ENCODE measurements at regions not wholly inside any gene's neighbourhood (a gene's known extent, or its start where the extent isn't known, plus 50 kb on each side); places are given as distances from the start of the nearest gene placed in this dataset.
A peak's percentile ranks its signal among the peaks of the same experiment; 100 is the strongest.

- intact Hi-C loops (cut with DNase I): no loop called here
- DNase-seq: peak in 2 of 7 donors; percentile 2 to 15
- Histone ChIP-seq H3K4me1 (replicated peaks in 1 of 2) (no peaks in the 10 kb centered on the region), H3K27ac (no peak overlapping the region), H3K27me3 (no peaks in the 10 kb centered on the region), H3K9me3 (replicated peaks in 1 of 3) (no peaks in the 10 kb centered on the region), H3K36me3 (replicated peaks in 1 of 2) (no peaks in the 10 kb centered on the region), H3K4me3 (no peak overlapping the region)
- no peak for TF ChIP-seq POLR2A (IDR thresholded peaks at IDR 0.05)
- TF ChIP-seq, protein P1, sequence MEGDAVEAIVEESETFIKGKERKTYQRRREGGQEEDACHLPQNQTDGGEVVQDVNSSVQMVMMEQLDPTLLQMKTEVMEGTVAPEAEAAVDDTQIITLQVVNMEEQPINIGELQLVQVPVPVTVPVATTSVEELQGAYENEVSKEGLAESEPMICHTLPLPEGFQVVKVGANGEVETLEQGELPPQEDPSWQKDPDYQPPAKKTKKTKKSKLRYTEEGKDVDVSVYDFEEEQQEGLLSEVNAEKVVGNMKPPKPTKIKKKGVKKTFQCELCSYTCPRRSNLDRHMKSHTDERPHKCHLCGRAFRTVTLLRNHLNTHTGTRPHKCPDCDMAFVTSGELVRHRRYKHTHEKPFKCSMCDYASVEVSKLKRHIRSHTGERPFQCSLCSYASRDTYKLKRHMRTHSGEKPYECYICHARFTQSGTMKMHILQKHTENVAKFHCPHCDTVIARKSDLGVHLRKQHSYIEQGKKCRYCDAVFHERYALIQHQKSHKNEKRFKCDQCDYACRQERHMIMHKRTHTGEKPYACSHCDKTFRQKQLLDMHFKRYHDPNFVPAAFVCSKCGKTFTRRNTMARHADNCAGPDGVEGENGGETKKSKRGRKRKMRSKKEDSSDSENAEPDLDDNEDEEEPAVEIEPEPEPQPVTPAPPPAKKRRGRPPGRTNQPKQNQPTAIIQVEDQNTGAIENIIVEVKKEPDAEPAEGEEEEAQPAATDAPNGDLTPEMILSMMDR (IDR thresholded peaks at IDR 0.05): no peak
- WGBS, 4 donors: 10 to 31% (median 17%) methylated on average over 6 to 14 of the region's 14 CpGs
These were observed 59.2 kb upstream of the ADGRB3 start for GRCh38 chr6:68575765-68576439.

DNA sequence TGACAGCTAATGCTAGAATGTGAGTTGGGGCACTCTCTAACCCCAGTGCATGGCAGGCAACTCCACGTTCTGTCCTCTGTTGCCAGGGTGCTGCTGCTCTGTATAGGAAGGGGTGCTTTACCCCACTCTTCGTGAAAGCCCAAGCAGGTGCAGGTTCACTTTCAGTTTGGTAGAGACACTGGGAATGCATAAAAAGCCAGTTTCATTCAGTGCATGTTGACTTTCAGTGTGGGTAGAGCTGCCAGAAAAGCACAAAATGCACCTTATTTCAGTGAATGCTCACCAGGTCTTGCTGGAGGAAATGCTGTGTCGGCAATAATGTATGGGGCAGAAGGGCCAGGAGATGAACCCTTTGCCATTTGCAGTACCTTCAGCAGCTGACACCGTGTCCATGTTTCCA lies 62.1 kb upstream of the ADGRB3 start:
- intact Hi-C loops (cut with DNase I): no loop called here
- WGBS, 4 donors: 79 to 92% (median 82%) methylated on average over 3 to 4 of the region's 4 CpGs
- H3K36me3 ChIP-seq (replicated peaks in 1 of 2): no peaks in the 10 kb centered on the region
- H3K27me3 ChIP-seq: no peaks in the 10 kb centered on the region
- H3K27ac ChIP-seq: no peak overlapping the region
- H3K4me1 ChIP-seq (replicated peaks in 1 of 2): no peaks in the 10 kb centered on the region
- no peak overlapping the region for H3K4me3 ChIP-seq
- DNase-seq: no peak
- TF ChIP-seq POLR2A (IDR thresholded peaks at IDR 0.05): no peak
- TF ChIP-seq, protein P1 (IDR thresholded peaks at IDR 0.05): no peak
- H3K9me3 ChIP-seq (replicated peaks in 1 of 3): no peaks in the 10 kb centered on the region

DNA sequence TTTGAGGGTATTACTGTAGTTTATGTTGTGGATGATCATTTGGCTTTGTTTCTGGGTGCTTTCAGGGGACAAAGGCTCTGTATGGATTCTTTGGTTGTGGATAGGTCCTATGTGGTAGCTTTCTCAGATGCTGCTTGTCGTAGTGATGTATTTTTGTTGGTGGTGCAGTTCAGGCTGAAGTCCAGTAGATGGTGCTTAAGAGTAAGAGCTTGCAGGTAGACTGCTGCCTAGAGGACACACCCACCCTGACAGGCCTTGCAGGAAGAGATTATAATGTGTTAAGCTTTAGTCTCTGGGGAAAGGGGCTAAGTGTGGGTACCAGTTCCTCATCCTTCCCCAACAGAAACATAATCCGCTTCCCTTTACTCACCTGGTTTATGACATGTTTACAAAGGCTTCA lies 62.6 kb upstream of the ADGRB3 start:
- peak in 1 of 7 donors; percentile 5 for DNase-seq
- Histone ChIP-seq H3K9me3 (replicated peaks in 1 of 3) (no peaks in the 10 kb centered on the region), H3K27me3 (no peaks in the 10 kb centered on the region), H3K36me3 (replicated peaks in 1 of 2) (no peaks in the 10 kb centered on the region), H3K4me1 (replicated peaks in 1 of 2) (no peaks in the 10 kb centered on the region), H3K4me3 (no peak overlapping the region), H3K27ac (no peak overlapping the region)
- intact Hi-C loops (cut with DNase I): no loop called here
- no peak for TF ChIP-seq POLR2A (IDR thresholded peaks at IDR 0.05)
- TF ChIP-seq, protein P1 (IDR thresholded peaks at IDR 0.05): peak in 1 of 6 experiments; percentile 32
- WGBS, 4 donors: 78 to 95% (median 84%) methylated on average over 2 of the region's 2 CpGs

DNA sequence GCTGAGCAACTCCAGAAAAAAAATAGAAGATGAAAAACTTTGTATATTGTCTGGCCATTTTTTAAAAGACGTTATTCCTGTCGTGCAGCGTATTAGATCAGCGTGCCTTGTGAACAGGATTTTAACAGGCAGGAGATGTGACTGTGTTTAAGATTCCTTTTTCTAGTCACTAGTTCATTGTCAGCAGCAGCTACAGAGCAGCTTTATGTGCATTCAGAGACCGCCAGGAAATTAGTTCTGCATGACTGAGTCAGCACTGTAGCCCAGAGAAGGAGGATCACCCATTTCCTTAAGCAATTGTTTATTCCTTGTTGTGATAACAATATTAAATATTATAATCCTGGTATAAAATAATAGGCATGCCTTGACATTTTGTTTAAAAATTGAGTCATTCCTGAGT lies 75.4 kb upstream of the ADGRB3 start:
- H3K27ac ChIP-seq: no peak overlapping the region
- 60 to 73% (median 65%) methylated on average over 5 of the region's 5 CpGs for WGBS, 4 donors
- no peak overlapping the region for H3K4me3 ChIP-seq
- intact Hi-C loops (cut with DNase I): no loop called here
- H3K9me3 ChIP-seq (replicated peaks in 1 of 3): no peaks in the 10 kb centered on the region
- no peaks in the 10 kb centered on the region for H3K4me1 ChIP-seq (replicated peaks in 1 of 2)
- H3K36me3 ChIP-seq (replicated peaks in 1 of 2): no peaks in the 10 kb centered on the region
- TF ChIP-seq POLR2A (IDR thresholded peaks at IDR 0.05): no peak
- TF ChIP-seq, protein P1 (IDR thresholded peaks at IDR 0.05): no peak
- DNase-seq: no peak
- H3K27me3 ChIP-seq: no peaks in the 10 kb centered on the region
